Nephron progenitor cell (in vitro differentiated cells): ENCODE measurements at regions not wholly inside any gene's neighbourhood (a gene's known extent, or its start where the extent isn't known, plus 50 kb on each side); places are given as distances from the start of the nearest gene placed in this dataset.
A peak's percentile ranks its signal among the peaks of the same experiment; 100 is the strongest.

Experiments used
- DNase-seq: peaks from one replicate; pipeline ENCODE4 v3.0.0; 2021
- H3K27ac Mint-ChIP-seq: 2 replicates; pipeline ENCODE4 v1.8.0; 2021; ENCODE audit warnings: mild to moderate bottlenecking, moderate library complexity, mixed read lengths
- H3K27me3 Mint-ChIP-seq: 2 replicates; pipeline ENCODE4 v1.8.0; 2021; ENCODE audit warnings: mild to moderate bottlenecking, low read depth, mixed read lengths; ENCODE audit not compliant: poor library complexity
- H3K36me3 Mint-ChIP-seq: 2 replicates; pipeline ENCODE4 v1.8.0; 2021; ENCODE audit warnings: low read depth, mixed read lengths
- H3K4me1 Mint-ChIP-seq: 2 replicates; pipeline ENCODE4 v1.8.0; 2021; ENCODE audit warnings: mixed read lengths
- H3K4me3 Mint-ChIP-seq: 2 replicates; pipeline ENCODE4 v1.8.0; 2021; ENCODE audit warnings: mild to moderate bottlenecking, moderate library complexity, mixed read lengths
- H3K9me3 Mint-ChIP-seq: 2 replicates; pipeline ENCODE4 v1.8.0; 2021; ENCODE audit warnings: mild to moderate bottlenecking, moderate library complexity, mixed read lengths
- TF ChIP-seq, protein P1 (sequence below): fragments of 200-600 bp; sonication (generic); IDR thresholded peaks from 2 replicates; pipeline ENCODE4 v1.5.0; 2021; ENCODE audit warnings: antibody characterized with exemption

DNA sequence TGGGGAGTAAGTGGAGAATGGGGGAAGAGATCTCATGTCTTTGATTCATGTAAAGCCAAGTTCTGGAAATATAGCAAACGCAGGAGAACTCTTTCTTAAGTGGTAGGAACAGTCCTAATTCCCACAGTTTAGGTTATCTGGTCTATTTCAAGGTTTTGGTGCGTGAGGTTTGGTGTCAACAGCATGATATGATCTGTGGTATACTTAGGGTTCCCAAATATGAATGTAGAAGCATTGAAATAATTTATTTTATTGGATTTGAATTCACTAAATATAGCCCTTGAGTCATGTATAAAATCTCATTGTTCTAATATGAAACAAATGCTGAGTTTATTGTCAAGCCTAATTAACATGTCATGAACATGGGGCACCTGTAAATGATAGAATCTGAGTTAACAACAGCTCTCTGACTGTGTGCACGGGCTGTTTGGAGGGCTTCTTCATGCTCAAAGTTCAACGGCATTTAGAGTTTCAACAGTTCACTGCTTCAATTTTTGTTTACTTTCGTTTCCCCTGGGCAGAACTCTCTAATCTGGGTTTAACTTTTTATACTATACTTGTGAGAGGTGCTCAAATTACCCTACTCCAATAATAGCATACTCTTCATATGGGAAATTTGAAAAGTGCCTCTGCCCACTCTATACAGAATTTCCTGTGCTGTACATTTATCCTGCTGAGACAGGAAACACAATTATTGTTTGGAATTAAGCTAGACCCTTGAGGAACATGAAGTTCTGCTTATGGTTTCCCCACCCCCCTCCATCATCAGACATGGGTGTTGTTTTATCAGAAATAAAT, 236.3 kb upstream of the ZNF217 start:
- TF ChIP-seq, protein P1, sequence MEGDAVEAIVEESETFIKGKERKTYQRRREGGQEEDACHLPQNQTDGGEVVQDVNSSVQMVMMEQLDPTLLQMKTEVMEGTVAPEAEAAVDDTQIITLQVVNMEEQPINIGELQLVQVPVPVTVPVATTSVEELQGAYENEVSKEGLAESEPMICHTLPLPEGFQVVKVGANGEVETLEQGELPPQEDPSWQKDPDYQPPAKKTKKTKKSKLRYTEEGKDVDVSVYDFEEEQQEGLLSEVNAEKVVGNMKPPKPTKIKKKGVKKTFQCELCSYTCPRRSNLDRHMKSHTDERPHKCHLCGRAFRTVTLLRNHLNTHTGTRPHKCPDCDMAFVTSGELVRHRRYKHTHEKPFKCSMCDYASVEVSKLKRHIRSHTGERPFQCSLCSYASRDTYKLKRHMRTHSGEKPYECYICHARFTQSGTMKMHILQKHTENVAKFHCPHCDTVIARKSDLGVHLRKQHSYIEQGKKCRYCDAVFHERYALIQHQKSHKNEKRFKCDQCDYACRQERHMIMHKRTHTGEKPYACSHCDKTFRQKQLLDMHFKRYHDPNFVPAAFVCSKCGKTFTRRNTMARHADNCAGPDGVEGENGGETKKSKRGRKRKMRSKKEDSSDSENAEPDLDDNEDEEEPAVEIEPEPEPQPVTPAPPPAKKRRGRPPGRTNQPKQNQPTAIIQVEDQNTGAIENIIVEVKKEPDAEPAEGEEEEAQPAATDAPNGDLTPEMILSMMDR, result no peak
- Mint-ChIP-seq H3K27me3 (peaks cover 10% of the 10 kb centered on the region), H3K4me3 (no peak overlapping the region), H3K36me3 (no peaks in the 10 kb centered on the region), H3K9me3 (peaks cover 4% of the 10 kb centered on the region), H3K27ac (peak overlapping the region; percentile 95), H3K4me1 (peaks cover 44% of the 10 kb centered on the region)
- no peak for DNase-seq

DNA sequence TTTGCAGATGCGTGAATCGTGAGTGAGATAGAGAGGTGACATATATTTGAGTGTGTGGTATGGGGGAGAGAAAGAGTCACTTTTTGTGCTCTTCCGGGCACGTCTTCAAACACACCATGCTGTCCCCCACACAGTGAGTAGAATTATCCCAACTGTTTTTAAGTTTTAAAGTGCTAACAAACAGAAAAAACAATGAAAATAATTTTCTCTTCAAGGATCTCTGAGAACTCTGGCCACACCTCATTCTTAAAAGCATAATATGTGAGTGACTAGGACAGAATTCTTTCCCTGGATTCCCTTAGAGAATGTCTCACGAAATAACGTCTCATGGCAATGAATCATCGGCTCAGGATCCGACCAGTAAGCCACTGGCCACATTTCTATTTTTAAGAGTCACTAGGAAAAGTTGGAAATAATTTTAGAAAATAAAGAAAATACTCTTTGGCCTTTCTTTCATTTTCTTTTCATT, 235.7 kb upstream of the ZNF217 start:
- TF ChIP-seq, protein P1, result no peak
- H3K4me1 Mint-ChIP-seq, result peaks cover 44% of the 10 kb centered on the region
- peak overlapping the region; percentile 52 for H3K4me3 Mint-ChIP-seq
- peak overlapping the region; percentile 95 for H3K27ac Mint-ChIP-seq
- no peak for DNase-seq
- peaks cover 4% of the 10 kb centered on the region for H3K9me3 Mint-ChIP-seq
- H3K36me3 Mint-ChIP-seq, result no peaks in the 10 kb centered on the region
- H3K27me3 Mint-ChIP-seq, result peaks cover 8% of the 10 kb centered on the region

DNA sequence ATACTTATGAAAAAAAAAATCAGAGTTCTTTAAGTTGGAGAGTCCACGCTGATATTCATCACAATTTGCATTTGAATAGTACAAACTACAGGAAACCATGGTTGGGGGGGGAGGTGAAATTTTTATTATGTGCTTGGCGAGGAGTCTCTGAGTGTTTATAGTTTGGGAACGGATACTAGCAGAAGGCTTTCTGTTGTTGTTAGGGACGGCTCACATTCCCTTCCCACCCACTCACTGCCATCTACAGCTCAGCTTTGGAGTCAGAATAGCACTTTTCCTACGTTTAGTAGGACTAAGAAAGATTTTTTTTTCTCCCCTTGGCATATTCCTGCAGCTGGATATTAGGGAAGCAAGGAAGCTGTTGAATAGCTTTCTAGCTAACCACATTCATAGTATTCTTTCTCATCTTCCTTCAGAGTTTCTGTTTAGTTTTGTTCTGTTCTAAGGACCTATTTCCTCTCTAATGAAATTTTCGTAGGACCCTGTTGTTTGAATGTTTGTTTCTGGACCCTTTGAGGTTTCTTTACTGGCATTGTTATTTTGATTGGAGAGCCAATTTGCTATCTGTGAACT, 235.1 kb upstream of the ZNF217 start:
- Mint-ChIP-seq H3K4me3 (peak overlapping the region; percentile 52), H3K27me3 (peaks cover 7% of the 10 kb centered on the region), H3K4me1 (peaks cover 44% of the 10 kb centered on the region), H3K36me3 (no peaks in the 10 kb centered on the region), H3K9me3 (peaks cover 4% of the 10 kb centered on the region), H3K27ac (peak overlapping the region; percentile 95)
- DNase-seq, result no peak
- TF ChIP-seq, protein P1, result no peak

DNA sequence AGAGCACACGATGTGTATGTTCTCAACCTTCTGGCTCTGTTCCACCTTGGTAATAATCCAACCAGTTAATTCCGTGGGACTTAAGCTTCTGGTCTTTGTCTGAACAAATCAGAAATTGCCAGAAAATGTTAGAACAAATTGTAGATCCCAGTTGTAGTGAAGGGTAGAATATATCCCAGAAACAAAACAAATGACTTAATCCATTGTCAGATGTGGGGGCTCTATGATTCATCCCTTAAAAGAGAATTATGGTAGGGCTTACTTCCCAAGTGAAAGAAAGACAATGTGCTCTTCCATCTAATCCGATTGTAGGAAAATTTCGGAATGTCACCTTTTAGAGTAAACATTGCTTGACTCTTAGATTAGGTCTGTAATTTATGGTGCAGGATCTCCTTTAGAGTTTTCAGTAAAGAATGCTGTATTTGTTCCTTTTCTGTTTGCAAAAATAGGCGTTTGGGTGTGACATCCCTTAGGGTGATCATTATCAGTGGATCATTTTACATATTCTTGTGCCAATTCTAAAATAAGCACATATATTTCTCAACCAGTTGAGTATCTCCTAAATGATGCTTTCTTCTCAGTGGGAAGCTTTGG, 234.5 kb upstream of the ZNF217 start:
- H3K36me3 Mint-ChIP-seq, result no peaks in the 10 kb centered on the region
- peak overlapping the region; percentile 52 for H3K4me3 Mint-ChIP-seq
- peaks cover 4% of the 10 kb centered on the region for H3K27me3 Mint-ChIP-seq
- peaks cover 4% of the 10 kb centered on the region for H3K9me3 Mint-ChIP-seq
- H3K27ac Mint-ChIP-seq, result peak overlapping the region; percentile 95
- H3K4me1 Mint-ChIP-seq, result peaks cover 44% of the 10 kb centered on the region
- TF ChIP-seq, protein P1, result no peak
- DNase-seq, result no peak

DNA sequence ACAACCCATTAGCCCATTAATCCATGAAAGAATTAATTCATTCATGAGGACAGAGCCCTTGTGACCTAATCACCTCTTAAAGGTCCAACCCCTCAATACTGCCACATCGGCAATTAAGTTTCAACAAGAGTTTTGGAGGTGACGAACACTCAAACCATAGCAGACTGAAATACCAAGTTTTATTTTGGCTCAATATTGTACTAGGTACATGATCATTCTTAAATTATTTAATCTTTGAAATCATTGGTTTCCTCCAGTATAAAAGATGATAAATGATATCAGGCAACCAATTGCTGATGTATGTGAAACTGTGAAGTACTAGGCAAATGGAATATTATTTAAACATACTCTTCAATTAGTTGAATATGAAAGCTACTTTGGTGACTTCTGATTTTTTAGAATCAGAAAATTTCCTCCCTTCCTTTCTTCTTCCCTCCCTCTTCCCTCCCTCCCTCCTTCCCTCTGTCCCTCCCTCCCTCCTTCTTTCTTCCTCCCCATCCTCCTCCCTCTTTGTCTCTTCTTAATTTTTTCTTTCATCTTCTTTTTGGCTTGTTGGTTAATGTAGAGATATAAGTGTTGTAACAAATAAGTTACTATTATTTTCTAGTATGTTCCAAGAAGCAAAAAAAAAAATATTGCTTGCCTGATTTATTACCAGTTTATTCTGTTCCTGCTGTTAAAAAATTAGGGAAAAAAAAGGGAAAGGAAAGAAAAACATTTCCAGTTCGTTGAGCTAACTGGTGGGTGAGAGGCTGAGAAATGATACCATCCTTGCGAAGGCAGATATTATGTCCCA, 233.9 kb upstream of the ZNF217 start:
- peaks cover 44% of the 10 kb centered on the region for H3K4me1 Mint-ChIP-seq
- H3K9me3 Mint-ChIP-seq, result peaks cover 4% of the 10 kb centered on the region
- H3K4me3 Mint-ChIP-seq, result peak overlapping the region; percentile 35
- DNase-seq, result no peak
- no peaks in the 10 kb centered on the region for H3K36me3 Mint-ChIP-seq
- H3K27ac Mint-ChIP-seq, result peak overlapping the region; percentile 95
- TF ChIP-seq, protein P1, result no peak
- peaks cover 7% of the 10 kb centered on the region for H3K27me3 Mint-ChIP-seq
